B cell (primary cell): ENCODE measurements at regions not wholly inside any gene's neighbourhood (a gene's known extent, or its start where the extent isn't known, plus 50 kb on each side); places are given as distances from the start of the nearest gene placed in this dataset.

ENCODE experiments used
- ATAC-seq: fragments of 200-7000 bp; cut with Tn5 transposase; one replicate; pipeline ENCODE4 v1.10.0; 2021; ENCODE audit warnings: low read depth, mild to moderate bottlenecking, moderate number of reproducible peaks, moderate library complexity
- CTCF ChIA-PET: fragments of 350-600 bp; sonication (Branson Sonifier 250); formaldehyde crosslinking; loops from one replicate; lab custom pipeline; 2021; ENCODE audit warnings: antibody characterized with exemption, inconsistent platforms; lab: Charles Lee
- POLR2A ChIA-PET: fragments of 350-600 bp; sonication (Branson Sonifier 250); formaldehyde crosslinking; loops from one replicate; lab custom pipeline; 2021; ENCODE audit warnings: antibody characterized with exemption; lab: Charles Lee
- DNase-seq: peaks from one replicate; pipeline ENCODE4 v3.0.0; 2013
- H2AFZ ChIP-seq: 2 replicates; pipeline ENCODE4 v1.6.1; 2012; ENCODE audit warnings: mild to moderate bottlenecking, low read depth, low read length; ENCODE audit not compliant: insufficient read depth, poor library complexity, severe bottlenecking
- H3K27ac ChIP-seq, 2 donors: 1 replicate in 1 of 2; 2 replicates in 1 of 2; pipeline ENCODE4 v1.5.1; 2012 to 2013; ENCODE audit warnings: low read length in 2 of 2, mild to moderate bottlenecking in 2 of 2, moderate library complexity in 1 of 2
- H3K27me3 ChIP-seq, 4 experiments: fragments of 200-600 bp in 1 of 4; sonication (generic) in 1 of 4; replicated peaks in 1 of 4; 1 replicate in 2 of 4; 2 replicates in 2 of 4; pipeline versions ENCODE4 v1.6.1 to v1.7.0; 2013 to 2016; ENCODE audit warnings: low read length in 3 of 4, mild to moderate bottlenecking in 2 of 4, mixed read lengths in 1 of 4, moderate library complexity in 1 of 4; ENCODE audit not compliant: insufficient read depth in 4 of 4, control insufficient read depth in 3 of 4; ENCODE audit errors: control extremely low read depth in 1 of 4
- H3K36me3 ChIP-seq, 2 experiments: replicated peaks in 1 of 2; 1 replicate in 1 of 2; 2 replicates in 1 of 2; pipeline versions ENCODE4 v1.6.1 to v1.7.1; 2013; ENCODE audit warnings: low read length in 1 of 2; ENCODE audit not compliant: insufficient read depth in 2 of 2, control insufficient read depth in 1 of 2; ENCODE audit errors: control extremely low read depth in 1 of 2, extremely low read depth in 1 of 2
- H3K4me1 ChIP-seq, 2 donors: fragments of 200-600 bp in 1 of 2; sonication (generic) in 1 of 2; 1 replicate in 1 of 2; 2 replicates in 1 of 2; pipeline versions ENCODE4 v1.5.1 to v1.6.1; 2013 to 2017; ENCODE audit warnings: low read length in 2 of 2; ENCODE audit not compliant: control insufficient read depth in 2 of 2, insufficient read depth in 2 of 2
- H3K4me2 ChIP-seq: replicated peaks from 2 replicates; pipeline ENCODE3; 2012; ENCODE audit warnings: mild to moderate bottlenecking, low read depth, low read length; ENCODE audit not compliant: poor library complexity, severe bottlenecking
- H3K4me3 ChIP-seq, 5 experiments: fragments of 200-600 bp in 1 of 5; sonication (generic) in 1 of 5; 1 replicate in 3 of 5; 2 replicates in 2 of 5; pipeline versions ENCODE4 v1.5.1 to v1.7.0; 2011 to 2016; ENCODE audit warnings: low read length in 4 of 5, mild to moderate bottlenecking in 4 of 5, low read depth in 2 of 5, control low read depth in 1 of 5, moderate library complexity in 1 of 5; ENCODE audit not compliant: insufficient read depth in 1 of 5; ENCODE audit errors: control extremely low read depth in 1 of 5, extremely low read depth in 1 of 5
- H3K79me2 ChIP-seq: fragments of 200-600 bp; sonication (generic); one replicate; pipeline ENCODE4 v1.6.0; 2016; ENCODE audit warnings: low read length; ENCODE audit not compliant: control insufficient read depth, insufficient read depth
- H3K9ac ChIP-seq: fragments of 200-600 bp; sonication (generic); 2 replicates; pipeline ENCODE4 v1.6.1; 2017; ENCODE audit warnings: mild to moderate bottlenecking, low read length, moderate library complexity
- H3K9me3 ChIP-seq, 3 donors: one replicate each; pipeline versions ENCODE4 v1.6.1 to v1.7.1; 2013; ENCODE audit warnings: low read length in 2 of 3; ENCODE audit not compliant: control insufficient read depth in 2 of 3, insufficient read depth in 1 of 3; ENCODE audit errors: control extremely low read depth in 1 of 3
- H4K20me1 ChIP-seq: 2 replicates; pipeline ENCODE4 v1.6.0; 2012; ENCODE audit warnings: mild to moderate bottlenecking, low read length; ENCODE audit not compliant: insufficient read depth, control insufficient read depth, poor library complexity, severe bottlenecking
- H3K27ac Mint-ChIP-seq: one replicate; pipeline ENCODE4 v1.8.0; 2021; ENCODE audit warnings: mixed read lengths
- H3K27me3 Mint-ChIP-seq: one replicate; pipeline ENCODE4 v1.8.0; 2021; ENCODE audit warnings: mixed read lengths
- H3K4me1 Mint-ChIP-seq: one replicate; pipeline ENCODE4 v1.8.0; 2021; ENCODE audit warnings: mixed read lengths
- H3K4me3 Mint-ChIP-seq: one replicate; pipeline ENCODE4 v1.8.0; 2021; ENCODE audit warnings: mixed read lengths
- H3K9me3 Mint-ChIP-seq: one replicate; pipeline ENCODE4 v1.8.0; 2022; ENCODE audit warnings: mixed read lengths; ENCODE audit not compliant: insufficient read depth
- CTCF ChIP-seq: fragments of 200-600 bp; IDR thresholded peaks from one replicate; pipeline ENCODE4 v1.8.0; 2022; ENCODE audit warnings: antibody characterized with exemption, mild to moderate bottlenecking
- EZH2 ChIP-seq: IDR thresholded peaks from 2 replicates; pipeline ENCODE4 v1.6.1; 2012; ENCODE audit warnings: borderline replicate concordance, low read depth, mild to moderate bottlenecking, moderate library complexity, low read length; ENCODE audit not compliant: insufficient read depth, poor library complexity, severe bottlenecking
- WGBS: methylation state at CpG from one replicate; pipeline ENCODE4 v1.1.5; 2013; ENCODE audit warnings: missing lambda C conversion rate; ENCODE audit not compliant: insufficient coverage; 5-methylcytosine and 5-hydroxymethylcytosine counted together
- intact Hi-C: fragments of 100-400 bp; cut with micrococcal nuclease; formaldehyde crosslinking; loops from one replicate; pipeline ENCODE4 v1.10.0; 2022

- no peaks in the 10 kb centered on the region for H3K27me3 ChIP-seq
- no peaks in the 10 kb centered on the region for H4K20me1 ChIP-seq
- H3K9ac ChIP-seq = no peak overlapping the region
- H3K4me1 Mint-ChIP-seq = no peaks in the 10 kb centered on the region
- no peaks in the 10 kb centered on the region for H3K79me2 ChIP-seq
- no peak overlapping the region for H3K27ac ChIP-seq
- no peak overlapping the region for H2AFZ ChIP-seq
- no peaks in the 10 kb centered on the region for H3K4me1 ChIP-seq
- no peak for DNase-seq
- no peaks in the 10 kb centered on the region for H3K9me3 Mint-ChIP-seq
- H3K27ac Mint-ChIP-seq = no peak overlapping the region
- ChIA-PET CTCF (no interaction called here), POLR2A (no interaction called here)
- no peak overlapping the region for H3K4me3 Mint-ChIP-seq
- H3K9me3 ChIP-seq = no peaks in the 10 kb centered on the region
- no peak overlapping the region for H3K4me2 ChIP-seq
- no peaks in the 10 kb centered on the region for H3K36me3 ChIP-seq
- 91% methylated on average over 1 of the region's 2 CpGs for WGBS
- no peak for ATAC-seq
- no peak overlapping the region for H3K4me3 ChIP-seq
- intact Hi-C loops = loop anchor here (10.0 kb wide), 1 partner anchor 244 kb away; no protein-coding TSS in a partner anchor
- peaks cover 4% of the 10 kb centered on the region for H3K27me3 Mint-ChIP-seq
- no peak for TF ChIP-seq EZH2
- TF ChIP-seq CTCF = no peak
Observed at GRCh38 chr9:1701113-1701512, 314.0 kb upstream of the SMARCA2 start.

DNA sequence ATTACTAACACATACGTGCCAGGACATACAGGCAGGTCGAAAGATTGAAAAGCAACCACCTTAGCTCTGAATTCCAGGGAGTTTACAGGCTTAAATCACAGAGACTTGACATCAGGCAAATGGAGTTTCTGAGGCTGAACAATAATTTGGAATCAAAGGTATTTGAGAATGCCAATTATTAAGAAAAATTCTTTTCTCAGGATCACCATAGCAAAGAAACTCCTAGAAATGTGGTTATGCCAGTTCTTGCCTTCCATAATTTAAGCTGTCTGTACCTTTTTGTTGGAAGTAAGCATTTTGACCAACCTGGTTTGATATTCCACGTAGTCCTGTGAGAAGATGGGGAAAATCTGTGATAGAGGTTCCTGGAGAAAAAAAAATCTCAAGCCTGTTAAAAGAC lies 312.4 kb upstream of the SMARCA2 start:
- H3K4me3 ChIP-seq = no peak overlapping the region
- CTCF ChIA-PET = interaction anchor here (1.2 kb wide), 1 partner anchor 385 kb away, joined by 3 read pairs; no protein-coding TSS in a partner anchor

More for the DNA sequence above, 312.4 kb upstream of the SMARCA2 start:
- TF ChIP-seq CTCF (no peak), EZH2 (no peak)
- H3K9ac ChIP-seq = no peak overlapping the region
- no peaks in the 10 kb centered on the region for H3K4me1 Mint-ChIP-seq
- no peak overlapping the region for H3K4me3 Mint-ChIP-seq
- 83% methylated on average over 1 of the region's 3 CpGs for WGBS
- no peak overlapping the region for H2AFZ ChIP-seq
- no peaks in the 10 kb centered on the region for H3K27me3 ChIP-seq
- H3K27ac Mint-ChIP-seq = no peak overlapping the region
- POLR2A ChIA-PET = no interaction called here
- H3K4me2 ChIP-seq = no peak overlapping the region
- H3K36me3 ChIP-seq = no peaks in the 10 kb centered on the region
- H3K27ac ChIP-seq = no peak overlapping the region
- intact Hi-C loops = loop anchor here (10.0 kb wide), 1 partner anchor 242 kb away; no protein-coding TSS in a partner anchor
- no peak for DNase-seq
- H3K27me3 Mint-ChIP-seq = peaks cover 4% of the 10 kb centered on the region
- no peaks in the 10 kb centered on the region for H3K79me2 ChIP-seq
- H4K20me1 ChIP-seq = no peaks in the 10 kb centered on the region
- no peaks in the 10 kb centered on the region for H3K9me3 ChIP-seq
- no peaks in the 10 kb centered on the region for H3K9me3 Mint-ChIP-seq
- no peak for ATAC-seq
- no peaks in the 10 kb centered on the region for H3K4me1 ChIP-seq
